ENCODE measurements at regions not wholly inside any gene's neighbourhood (a gene's known extent, or its start where the extent isn't known, plus 50 kb on each side); places are given as distances from the start of the nearest gene placed in this dataset.

DNA sequence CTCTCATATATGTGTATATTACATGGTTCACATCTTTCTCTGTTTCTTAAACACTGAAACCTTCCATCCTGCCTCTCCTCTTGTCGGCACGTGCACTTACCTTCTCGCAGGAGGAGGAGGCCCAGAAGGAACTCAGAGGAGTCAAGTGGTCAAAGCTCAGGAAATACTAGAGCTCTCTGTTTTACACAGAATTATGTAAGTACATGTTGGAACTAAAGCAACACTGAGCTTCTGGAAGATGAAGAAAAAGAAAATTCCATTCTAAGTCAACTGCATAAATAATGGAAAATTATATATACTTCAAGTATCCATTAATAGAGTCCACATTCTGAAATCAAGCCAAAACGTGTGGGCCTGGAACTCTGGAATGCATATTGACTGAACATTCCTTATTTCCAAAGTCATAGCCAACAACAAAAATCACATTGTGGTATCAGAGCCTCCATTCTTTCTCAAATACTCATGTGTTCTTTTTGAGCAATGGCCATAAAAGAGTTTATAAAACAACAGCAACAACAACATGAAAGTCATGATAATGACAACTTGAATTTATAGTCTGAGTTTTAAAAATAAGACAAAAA lies 121.5 kb upstream of the RAI14 start:
- TF ChIP-seq PRRX2 (CRISPR knock-in tag; IDR thresholded peaks at IDR 0.05), result no peak
- TF ChIP-seq, protein P1, sequence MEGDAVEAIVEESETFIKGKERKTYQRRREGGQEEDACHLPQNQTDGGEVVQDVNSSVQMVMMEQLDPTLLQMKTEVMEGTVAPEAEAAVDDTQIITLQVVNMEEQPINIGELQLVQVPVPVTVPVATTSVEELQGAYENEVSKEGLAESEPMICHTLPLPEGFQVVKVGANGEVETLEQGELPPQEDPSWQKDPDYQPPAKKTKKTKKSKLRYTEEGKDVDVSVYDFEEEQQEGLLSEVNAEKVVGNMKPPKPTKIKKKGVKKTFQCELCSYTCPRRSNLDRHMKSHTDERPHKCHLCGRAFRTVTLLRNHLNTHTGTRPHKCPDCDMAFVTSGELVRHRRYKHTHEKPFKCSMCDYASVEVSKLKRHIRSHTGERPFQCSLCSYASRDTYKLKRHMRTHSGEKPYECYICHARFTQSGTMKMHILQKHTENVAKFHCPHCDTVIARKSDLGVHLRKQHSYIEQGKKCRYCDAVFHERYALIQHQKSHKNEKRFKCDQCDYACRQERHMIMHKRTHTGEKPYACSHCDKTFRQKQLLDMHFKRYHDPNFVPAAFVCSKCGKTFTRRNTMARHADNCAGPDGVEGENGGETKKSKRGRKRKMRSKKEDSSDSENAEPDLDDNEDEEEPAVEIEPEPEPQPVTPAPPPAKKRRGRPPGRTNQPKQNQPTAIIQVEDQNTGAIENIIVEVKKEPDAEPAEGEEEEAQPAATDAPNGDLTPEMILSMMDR (IDR thresholded peaks at IDR 0.05), result no peak
- TF ChIP-seq ZNF317 (CRISPR knock-in tag; IDR thresholded peaks at IDR 0.05; ENCODE audit: borderline replicate concordance, low read depth), result no peak
- TF ChIP-seq CREM (CRISPR knock-in tag; IDR thresholded peaks at IDR 0.05), result no peak
- no peak for TF ChIP-seq ZNF121 (CRISPR knock-in tag; IDR thresholded peaks at IDR 0.05)
- TF ChIP-seq USF1 (CRISPR knock-in tag; IDR thresholded peaks at IDR 0.05), result no peak
- TF ChIP-seq, protein P2, sequence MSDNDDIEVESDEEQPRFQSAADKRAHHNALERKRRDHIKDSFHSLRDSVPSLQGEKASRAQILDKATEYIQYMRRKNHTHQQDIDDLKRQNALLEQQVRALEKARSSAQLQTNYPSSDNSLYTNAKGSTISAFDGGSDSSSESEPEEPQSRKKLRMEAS (CRISPR knock-in tag; IDR thresholded peaks at IDR 0.05), result no peak
- TF ChIP-seq ERG (CRISPR knock-in tag; IDR thresholded peaks at IDR 0.05), result no peak
- TF ChIP-seq IRF1 (CRISPR knock-in tag; IDR thresholded peaks at IDR 0.05), result no peak
